Type B pancreatic cell (in vitro differentiated cells): ENCODE measurements at regions not wholly inside any gene's neighbourhood (a gene's known extent, or its start where the extent isn't known, plus 50 kb on each side); places are given as distances from the start of the nearest gene placed in this dataset.

Source experiments
- DNase-seq: peaks from one replicate; pipeline ENCODE4 v3.0.0; 2021; ENCODE audit warnings: mixed read lengths; ENCODE audit not compliant: unreplicated experiment; ENCODE audit errors: extremely low spot score
- H3K27ac Mint-ChIP-seq: 2 replicates; pipeline ENCODE4 v1.8.0; 2021; ENCODE audit warnings: mild to moderate bottlenecking, mixed read lengths
- H3K27me3 Mint-ChIP-seq: 2 replicates; pipeline ENCODE4 v1.8.0; 2021; ENCODE audit warnings: mixed read lengths
- H3K36me3 Mint-ChIP-seq: 2 replicates; pipeline ENCODE4 v1.8.0; 2021; ENCODE audit warnings: mixed read lengths
- H3K4me1 Mint-ChIP-seq: one replicate; pipeline ENCODE4 v1.8.0; 2021; ENCODE audit warnings: mixed read lengths; ENCODE audit not compliant: unreplicated experiment
- H3K4me3 Mint-ChIP-seq: 2 replicates; pipeline ENCODE4 v1.8.0; 2021; ENCODE audit warnings: mild to moderate bottlenecking, mixed read lengths
- H3K9me3 Mint-ChIP-seq: 2 replicates; pipeline ENCODE4 v1.8.0; 2021; ENCODE audit warnings: mixed read lengths
- CTCF ChIP-seq: fragments of 200-600 bp; sonication (generic); conservative IDR thresholded peaks from 2 replicates; pipeline ENCODE4 v1.5.0; 2021; ENCODE audit warnings: antibody characterized with exemption, mild to moderate bottlenecking

GRCh38 chr5:167207081-167207480 lies 1084.4 kb upstream of the WWC1 start:
- Mint-ChIP-seq H3K27me3 (no peaks in the 10 kb centered on the region), H3K36me3 (no peaks in the 10 kb centered on the region), H3K4me3 (no peak overlapping the region), H3K4me1 (no peaks in the 10 kb centered on the region), H3K9me3 (no peaks in the 10 kb centered on the region), H3K27ac (no peak overlapping the region)
- no peak for TF ChIP-seq CTCF
- DNase-seq = no peak

GRCh38 chr5:167208911-167209310 lies 1082.5 kb upstream of the WWC1 start:
- no peak overlapping the region for H3K4me3 Mint-ChIP-seq
- H3K4me1 Mint-ChIP-seq = no peaks in the 10 kb centered on the region
- no peak overlapping the region for H3K27ac Mint-ChIP-seq
- no peaks in the 10 kb centered on the region for H3K9me3 Mint-ChIP-seq
- no peaks in the 10 kb centered on the region for H3K36me3 Mint-ChIP-seq
- H3K27me3 Mint-ChIP-seq = no peaks in the 10 kb centered on the region
- TF ChIP-seq CTCF = no peak
- no peak for DNase-seq

GRCh38 chr5:167217097-167217743 lies 1074.2 kb upstream of the WWC1 start:
- H3K36me3 Mint-ChIP-seq = no peaks in the 10 kb centered on the region
- no peaks in the 10 kb centered on the region for H3K4me1 Mint-ChIP-seq
- no peaks in the 10 kb centered on the region for H3K27me3 Mint-ChIP-seq
- H3K27ac Mint-ChIP-seq = no peak overlapping the region
- H3K4me3 Mint-ChIP-seq = no peak overlapping the region
- DNase-seq = no peak
- TF ChIP-seq CTCF = peak; percentile 22
- H3K9me3 Mint-ChIP-seq = no peaks in the 10 kb centered on the region

GRCh38 chr5:167219298-167219697 lies 1072.1 kb upstream of the WWC1 start:
- Mint-ChIP-seq H3K27ac (no peak overlapping the region), H3K9me3 (no peaks in the 10 kb centered on the region), H3K4me3 (no peak overlapping the region), H3K4me1 (no peaks in the 10 kb centered on the region), H3K36me3 (no peaks in the 10 kb centered on the region), H3K27me3 (no peaks in the 10 kb centered on the region)
- no peak for DNase-seq
- TF ChIP-seq CTCF = no peak

GRCh38 chr5:167226386-167226785 lies 1065.1 kb upstream of the WWC1 start:
- H3K4me1 Mint-ChIP-seq = no peaks in the 10 kb centered on the region
- H3K4me3 Mint-ChIP-seq = no peak overlapping the region
- no peak for DNase-seq

More at GRCh38 chr5:167226386-167226785, 1065.1 kb upstream of the WWC1 start:
- no peak for TF ChIP-seq CTCF
- Mint-ChIP-seq H3K27ac (no peak overlapping the region), H3K27me3 (no peaks in the 10 kb centered on the region), H3K9me3 (peaks cover 4% of the 10 kb centered on the region), H3K36me3 (no peaks in the 10 kb centered on the region)
